Left cardiac atrium (tissue), 4 donors: ENCODE measurements at regions not wholly inside any gene's neighbourhood (a gene's known extent, or its start where the extent isn't known, plus 50 kb on each side); places are given as distances from the start of the nearest gene placed in this dataset.
A peak's percentile ranks its signal among the peaks of the same experiment; 100 is the strongest.
"Not testable (repeated sequence)": the region's sequence is repeated elsewhere in the genome, so short reads cannot be mapped to it uniquely, and the experiment has no call there.

Experiments
- ATAC-seq, 2 donors: fragments of 200-7000 bp; cut with Tn5 transposase; one replicate each; pipeline ENCODE4 v1.9.1; 2020; ENCODE audit warnings: mild to moderate bottlenecking in 2 of 2, moderate library complexity in 2 of 2
- DNase-seq: peaks from one replicate; pipeline ENCODE4 v3.0.0-alpha.2; 2020
- intact Hi-C, 2 donors: fragments of 100-400 bp; cut with DNase I; formaldehyde crosslinking; loops; one replicate each; pipeline versions ENCODE4 v1.14.1 to v1.15.1; 2022 to 2023
- donor health status: DM: no; HTN: yes; CAD: no.
- donor health status: DM: no; HTN: yes; CAD: no; lungs with severe emphysema.
- donor health status: DM: yes; HTN: yes; CAD: no.
- donor health status: Dilated cardiomyopathy.

- intact Hi-C loops: no loop called here
- DNase-seq: no peak
- ATAC-seq: no peak
Measured at GRCh38 chr2:20499387-20499786, 52.5 kb downstream of the RHOB start.

- ATAC-seq: peak; percentile 48 to 63
- intact Hi-C loops: loop anchor here in 1 of 2 donors (5.0 kb wide), 1 partner anchor 35 kb away; no protein-coding TSS in a partner anchor
Measured at GRCh38 chr2:20501974-20502373, 55.1 kb downstream of the RHOB start.

GRCh38 chr2:20502496-20502895 lies 55.6 kb downstream of the RHOB start:
- not testable (repeated sequence) for DNase-seq, ATAC-seq
- intact Hi-C loops: loop anchor here in 1 of 2 donors (5.0 kb wide), 1 partner anchor 35 kb away; no protein-coding TSS in a partner anchor

More at GRCh38 chr2:20501974-20502373, 55.1 kb downstream of the RHOB start:
- DNase-seq: no peak

GRCh38 chr2:20504174-20504573 lies 57.3 kb downstream of the RHOB start:
- DNase-seq (no peak), ATAC-seq (no peak)
- intact Hi-C loops: loop anchor here in 1 of 2 donors (5.0 kb wide), 1 partner anchor 37 kb away; no protein-coding TSS in a partner anchor

- DNase-seq (no peak), ATAC-seq (peak in 1 of 2 donors; percentile 67)
- intact Hi-C loops: no loop called here
Measured at GRCh38 chr2:20506201-20506685, 59.4 kb downstream of the RHOB start.

- no peak for DNase-seq
- ATAC-seq: no peak
- intact Hi-C loops: no loop called here
Measured at GRCh38 chr2:20507166-20507692, 60.4 kb downstream of the RHOB start.

GRCh38 chr2:20507711-20508110 lies 60.8 kb downstream of the RHOB start:
- no peak for DNase-seq
- intact Hi-C loops: no loop called here
- ATAC-seq: no peak

GRCh38 chr2:20509301-20509769 lies 62.5 kb downstream of the RHOB start:
- intact Hi-C loops: no loop called here
- ATAC-seq: no peak
- DNase-seq: no peak

GRCh38 chr2:20509770-20510490 lies 63.1 kb downstream of the RHOB start:
- DNase-seq (peak; percentile 49), ATAC-seq (peak; percentile 20 to 79)
- intact Hi-C loops: no loop called here

GRCh38 chr2:20511130-20511529 lies 64.3 kb downstream of the RHOB start:
- intact Hi-C loops: no loop called here
- ATAC-seq: no peak
- no peak for DNase-seq

GRCh38 chr2:20512061-20512605 lies 65.3 kb downstream of the RHOB start:
- intact Hi-C loops: no loop called here
- ATAC-seq (no peak), DNase-seq (no peak)

GRCh38 chr2:20513946-20514345 lies 67.1 kb downstream of the RHOB start:
- DNase-seq: no peak
- intact Hi-C loops: no loop called here
- no peak for ATAC-seq

GRCh38 chr2:20514596-20515269 lies 67.9 kb downstream of the RHOB start:
- DNase-seq: peak; percentile 73
- intact Hi-C loops: no loop called here

GRCh38 chr2:20515290-20516220 lies 68.7 kb downstream of the RHOB start:
- ATAC-seq: no peak
- intact Hi-C loops: no loop called here

More at GRCh38 chr2:20514596-20515269, 67.9 kb downstream of the RHOB start:
- ATAC-seq: peak; percentile 41 to 90

GRCh38 chr2:20516291-20516645 lies 69.4 kb downstream of the RHOB start:
- intact Hi-C loops: no loop called here
- DNase-seq (no peak), ATAC-seq (no peak)

More at GRCh38 chr2:20515290-20516220, 68.7 kb downstream of the RHOB start:
- no peak for DNase-seq

- intact Hi-C loops: no loop called here
- DNase-seq: peak; percentile 53
- ATAC-seq: peak; percentile 51 to 68
Measured at GRCh38 chr2:20516646-20517341, 69.9 kb downstream of the RHOB start.

- DNase-seq (no peak), ATAC-seq (no peak)
- intact Hi-C loops: no loop called here
Measured at GRCh38 chr2:20519309-20519708, 72.4 kb downstream of the RHOB start.

- no peak for ATAC-seq
- DNase-seq: no peak
- intact Hi-C loops: loop anchor here in 1 of 2 donors (10.0 kb wide), 2 partner anchors 65 to 95 kb away; no protein-coding TSS in a partner anchor
Measured at GRCh38 chr2:20520128-20520527, 73.3 kb downstream of the RHOB start.
